Keratinocyte (primary cell): ENCODE measurements at regions not wholly inside any gene's neighbourhood (a gene's known extent, or its start where the extent isn't known, plus 50 kb on each side); places are given as distances from the start of the nearest gene placed in this dataset.

Source experiments
- CTCF ChIP-seq, 3 experiments: IDR thresholded peaks in 1 of 3; conservative IDR thresholded peaks in 1 of 3; optimal IDR thresholded peaks in 1 of 3; 2 replicates in 2 of 3; 3 replicates in 1 of 3; pipeline versions ENCODE3 to v1.5.1; 2011; ENCODE audit warnings: low read length in 3 of 3, mild to moderate bottlenecking in 3 of 3, moderate library complexity in 2 of 3, control low read depth in 1 of 3, inconsistent platforms in 1 of 3; ENCODE audit not compliant: insufficient read depth in 2 of 3; ENCODE audit errors: extremely low read depth in 1 of 3
- EZH2 ChIP-seq: IDR thresholded peaks from one replicate; pipeline ENCODE4 v1.6.1; 2012; ENCODE audit warnings: inconsistent platforms, mild to moderate bottlenecking, low read length, moderate library complexity

DNA sequence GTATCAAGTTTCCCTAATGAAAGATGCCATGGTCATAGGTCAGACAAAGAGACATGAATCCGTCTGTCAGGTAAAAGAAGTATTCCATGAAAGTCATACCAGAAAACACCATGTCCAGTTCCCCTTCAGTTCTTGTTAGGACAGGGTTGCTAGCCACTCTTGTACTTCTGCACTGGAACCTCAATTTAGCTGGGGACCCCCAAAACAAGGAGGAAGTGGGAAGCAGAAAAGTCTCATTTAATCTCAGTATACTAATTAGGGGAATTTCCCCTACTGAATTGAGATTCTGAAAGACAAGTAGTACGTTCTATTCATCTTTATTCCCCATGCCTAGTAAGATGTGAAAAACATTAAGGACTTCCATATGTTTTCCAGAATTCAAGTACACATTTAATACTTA is 1289.9 kb upstream of the B3GALT2 start:
- TF ChIP-seq CTCF (optimal IDR thresholded peaks at IDR 0.05 in 1 of 3, IDR thresholded peaks at IDR 0.05 in 1 of 3, conservative IDR thresholded peaks at IDR 0.05 in 1 of 3; ENCODE audit: extremely low read depth in 1 of 3, insufficient read depth in 2 of 3, low read length in 3 of 3) (no peak), EZH2 (no peak)
